B cell (primary cell): ENCODE measurements at regions not wholly inside any gene's neighbourhood (a gene's known extent, or its start where the extent isn't known, plus 50 kb on each side); places are given as distances from the start of the nearest gene placed in this dataset.

Experiments
- ATAC-seq: fragments of 200-7000 bp; cut with Tn5 transposase; one replicate; pipeline ENCODE4 v1.10.0; 2021; ENCODE audit warnings: low read depth, mild to moderate bottlenecking, moderate number of reproducible peaks, moderate library complexity
- CTCF ChIA-PET: fragments of 350-600 bp; sonication (Branson Sonifier 250); formaldehyde crosslinking; loops from one replicate; lab custom pipeline; 2021; ENCODE audit warnings: antibody characterized with exemption, inconsistent platforms; lab: Charles Lee
- POLR2A ChIA-PET: fragments of 350-600 bp; sonication (Branson Sonifier 250); formaldehyde crosslinking; loops from one replicate; lab custom pipeline; 2021; ENCODE audit warnings: antibody characterized with exemption; lab: Charles Lee
- DNase-seq: peaks from one replicate; pipeline ENCODE4 v3.0.0; 2013
- H2AFZ ChIP-seq: 2 replicates; pipeline ENCODE4 v1.6.1; 2012; ENCODE audit warnings: mild to moderate bottlenecking, low read depth, low read length; ENCODE audit not compliant: insufficient read depth, poor library complexity, severe bottlenecking
- H3K27ac ChIP-seq, 2 donors: 1 replicate in 1 of 2; 2 replicates in 1 of 2; pipeline ENCODE4 v1.5.1; 2012 to 2013; ENCODE audit warnings: low read length in 2 of 2, mild to moderate bottlenecking in 2 of 2, moderate library complexity in 1 of 2
- H3K27me3 ChIP-seq, 4 experiments: fragments of 200-600 bp in 1 of 4; sonication (generic) in 1 of 4; replicated peaks in 1 of 4; 1 replicate in 2 of 4; 2 replicates in 2 of 4; pipeline versions ENCODE4 v1.6.1 to v1.7.0; 2013 to 2016; ENCODE audit warnings: low read length in 3 of 4, mild to moderate bottlenecking in 2 of 4, mixed read lengths in 1 of 4, moderate library complexity in 1 of 4; ENCODE audit not compliant: insufficient read depth in 4 of 4, control insufficient read depth in 3 of 4; ENCODE audit errors: control extremely low read depth in 1 of 4
- H3K36me3 ChIP-seq, 2 experiments: replicated peaks in 1 of 2; 1 replicate in 1 of 2; 2 replicates in 1 of 2; pipeline versions ENCODE4 v1.6.1 to v1.7.1; 2013; ENCODE audit warnings: low read length in 1 of 2; ENCODE audit not compliant: insufficient read depth in 2 of 2, control insufficient read depth in 1 of 2; ENCODE audit errors: control extremely low read depth in 1 of 2, extremely low read depth in 1 of 2
- H3K4me1 ChIP-seq, 2 donors: fragments of 200-600 bp in 1 of 2; sonication (generic) in 1 of 2; 1 replicate in 1 of 2; 2 replicates in 1 of 2; pipeline versions ENCODE4 v1.5.1 to v1.6.1; 2013 to 2017; ENCODE audit warnings: low read length in 2 of 2; ENCODE audit not compliant: control insufficient read depth in 2 of 2, insufficient read depth in 2 of 2
- H3K4me2 ChIP-seq: replicated peaks from 2 replicates; pipeline ENCODE3; 2012; ENCODE audit warnings: mild to moderate bottlenecking, low read depth, low read length; ENCODE audit not compliant: poor library complexity, severe bottlenecking
- H3K4me3 ChIP-seq, 5 experiments: fragments of 200-600 bp in 1 of 5; sonication (generic) in 1 of 5; 1 replicate in 3 of 5; 2 replicates in 2 of 5; pipeline versions ENCODE4 v1.5.1 to v1.7.0; 2011 to 2016; ENCODE audit warnings: low read length in 4 of 5, mild to moderate bottlenecking in 4 of 5, low read depth in 2 of 5, control low read depth in 1 of 5, moderate library complexity in 1 of 5; ENCODE audit not compliant: insufficient read depth in 1 of 5; ENCODE audit errors: control extremely low read depth in 1 of 5, extremely low read depth in 1 of 5
- H3K79me2 ChIP-seq: fragments of 200-600 bp; sonication (generic); one replicate; pipeline ENCODE4 v1.6.0; 2016; ENCODE audit warnings: low read length; ENCODE audit not compliant: control insufficient read depth, insufficient read depth
- H3K9ac ChIP-seq: fragments of 200-600 bp; sonication (generic); 2 replicates; pipeline ENCODE4 v1.6.1; 2017; ENCODE audit warnings: mild to moderate bottlenecking, low read length, moderate library complexity
- H3K9me3 ChIP-seq, 3 donors: one replicate each; pipeline versions ENCODE4 v1.6.1 to v1.7.1; 2013; ENCODE audit warnings: low read length in 2 of 3; ENCODE audit not compliant: control insufficient read depth in 2 of 3, insufficient read depth in 1 of 3; ENCODE audit errors: control extremely low read depth in 1 of 3
- H4K20me1 ChIP-seq: 2 replicates; pipeline ENCODE4 v1.6.0; 2012; ENCODE audit warnings: mild to moderate bottlenecking, low read length; ENCODE audit not compliant: insufficient read depth, control insufficient read depth, poor library complexity, severe bottlenecking
- H3K27ac Mint-ChIP-seq: one replicate; pipeline ENCODE4 v1.8.0; 2021; ENCODE audit warnings: mixed read lengths
- H3K27me3 Mint-ChIP-seq: one replicate; pipeline ENCODE4 v1.8.0; 2021; ENCODE audit warnings: mixed read lengths
- H3K4me1 Mint-ChIP-seq: one replicate; pipeline ENCODE4 v1.8.0; 2021; ENCODE audit warnings: mixed read lengths
- H3K4me3 Mint-ChIP-seq: one replicate; pipeline ENCODE4 v1.8.0; 2021; ENCODE audit warnings: mixed read lengths
- H3K9me3 Mint-ChIP-seq: one replicate; pipeline ENCODE4 v1.8.0; 2022; ENCODE audit warnings: mixed read lengths; ENCODE audit not compliant: insufficient read depth
- EZH2 ChIP-seq: IDR thresholded peaks from 2 replicates; pipeline ENCODE4 v1.6.1; 2012; ENCODE audit warnings: borderline replicate concordance, low read depth, mild to moderate bottlenecking, moderate library complexity, low read length; ENCODE audit not compliant: insufficient read depth, poor library complexity, severe bottlenecking
- WGBS: methylation state at CpG from one replicate; pipeline ENCODE4 v1.1.5; 2013; ENCODE audit warnings: missing lambda C conversion rate; ENCODE audit not compliant: insufficient coverage; 5-methylcytosine and 5-hydroxymethylcytosine counted together
- intact Hi-C: fragments of 100-400 bp; cut with micrococcal nuclease; formaldehyde crosslinking; loops from one replicate; pipeline ENCODE4 v1.10.0; 2022
- TF ChIP-seq, protein P1 (sequence below): fragments of 200-600 bp; IDR thresholded peaks from one replicate; pipeline ENCODE4 v1.8.0; 2022; ENCODE audit warnings: antibody characterized with exemption, mild to moderate bottlenecking

DNA sequence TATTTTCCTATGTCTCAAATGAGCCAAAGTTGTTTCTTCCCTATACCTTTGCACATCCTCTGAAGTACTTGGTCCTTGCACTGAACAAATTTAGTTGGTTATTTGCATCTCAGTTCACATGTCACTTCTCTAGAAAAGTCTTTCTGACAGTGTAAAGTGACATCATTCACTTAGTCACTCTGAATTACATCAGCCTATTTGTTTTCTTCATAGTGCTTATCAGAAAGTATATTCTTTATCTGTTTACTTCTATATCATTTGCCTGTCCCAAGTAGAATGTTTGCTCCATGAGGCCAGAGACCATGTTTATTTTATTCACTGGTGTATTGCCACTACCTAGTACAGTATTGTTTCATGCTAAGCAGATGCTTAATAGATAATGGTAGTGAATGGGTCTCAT lies 173.7 kb downstream of the HNMT start:
- H3K9me3 ChIP-seq, result no peaks in the 10 kb centered on the region
- H3K27ac Mint-ChIP-seq, result no peak overlapping the region
- no peak overlapping the region for H3K9ac ChIP-seq
- ATAC-seq (no peak), DNase-seq (no peak)
- H4K20me1 ChIP-seq, result no peaks in the 10 kb centered on the region
- no peaks in the 10 kb centered on the region for H3K79me2 ChIP-seq
- no peak overlapping the region for H2AFZ ChIP-seq
- no peak overlapping the region for H3K4me2 ChIP-seq
- no peaks in the 10 kb centered on the region for H3K9me3 Mint-ChIP-seq
- ChIA-PET POLR2A (no interaction called here), CTCF (no interaction called here)
- no peaks in the 10 kb centered on the region for H3K27me3 Mint-ChIP-seq
- H3K4me3 Mint-ChIP-seq, result no peak overlapping the region
- TF ChIP-seq, protein P1, sequence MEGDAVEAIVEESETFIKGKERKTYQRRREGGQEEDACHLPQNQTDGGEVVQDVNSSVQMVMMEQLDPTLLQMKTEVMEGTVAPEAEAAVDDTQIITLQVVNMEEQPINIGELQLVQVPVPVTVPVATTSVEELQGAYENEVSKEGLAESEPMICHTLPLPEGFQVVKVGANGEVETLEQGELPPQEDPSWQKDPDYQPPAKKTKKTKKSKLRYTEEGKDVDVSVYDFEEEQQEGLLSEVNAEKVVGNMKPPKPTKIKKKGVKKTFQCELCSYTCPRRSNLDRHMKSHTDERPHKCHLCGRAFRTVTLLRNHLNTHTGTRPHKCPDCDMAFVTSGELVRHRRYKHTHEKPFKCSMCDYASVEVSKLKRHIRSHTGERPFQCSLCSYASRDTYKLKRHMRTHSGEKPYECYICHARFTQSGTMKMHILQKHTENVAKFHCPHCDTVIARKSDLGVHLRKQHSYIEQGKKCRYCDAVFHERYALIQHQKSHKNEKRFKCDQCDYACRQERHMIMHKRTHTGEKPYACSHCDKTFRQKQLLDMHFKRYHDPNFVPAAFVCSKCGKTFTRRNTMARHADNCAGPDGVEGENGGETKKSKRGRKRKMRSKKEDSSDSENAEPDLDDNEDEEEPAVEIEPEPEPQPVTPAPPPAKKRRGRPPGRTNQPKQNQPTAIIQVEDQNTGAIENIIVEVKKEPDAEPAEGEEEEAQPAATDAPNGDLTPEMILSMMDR, result no peak
- no peak for TF ChIP-seq EZH2
- intact Hi-C loops, result no loop called here
- no peak overlapping the region for H3K4me3 ChIP-seq
- no peaks in the 10 kb centered on the region for H3K36me3 ChIP-seq
- H3K4me1 Mint-ChIP-seq, result no peaks in the 10 kb centered on the region
- no peak overlapping the region for H3K27ac ChIP-seq
- H3K27me3 ChIP-seq, result no peaks in the 10 kb centered on the region
- no peaks in the 10 kb centered on the region for H3K4me1 ChIP-seq

DNA sequence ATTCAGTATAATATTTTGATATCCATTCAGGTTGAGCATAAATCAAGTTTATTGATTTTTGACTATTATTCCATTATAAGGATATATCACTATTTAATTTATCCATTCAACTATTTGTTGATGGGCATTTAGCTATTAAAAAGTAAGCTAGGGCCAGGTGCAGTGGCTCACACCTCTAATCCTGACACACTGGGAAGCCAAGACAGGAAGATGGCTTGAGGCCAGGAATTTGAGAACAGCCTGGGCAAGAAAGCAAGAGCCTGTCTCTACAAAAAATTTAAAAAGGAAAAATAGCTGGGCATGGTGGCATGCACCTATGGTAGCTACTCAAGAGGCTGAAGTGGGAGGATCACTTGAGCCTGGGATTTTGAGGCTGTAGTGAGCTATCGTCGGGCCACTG lies 183.5 kb downstream of the HNMT start:
- H3K4me1 ChIP-seq, result no peaks in the 10 kb centered on the region
- DNase-seq (no peak), ATAC-seq (no peak)
- no peak overlapping the region for H3K27ac Mint-ChIP-seq
- H3K79me2 ChIP-seq, result no peaks in the 10 kb centered on the region
- H3K9me3 ChIP-seq, result no peaks in the 10 kb centered on the region
- intact Hi-C loops, result no loop called here
- H3K4me2 ChIP-seq, result no peak overlapping the region
- H3K27me3 Mint-ChIP-seq, result no peaks in the 10 kb centered on the region
- H3K27ac ChIP-seq, result no peak overlapping the region
- H3K9me3 Mint-ChIP-seq, result no peaks in the 10 kb centered on the region
- WGBS, result 100% methylated on average over 2 of the region's 2 CpGs
- H4K20me1 ChIP-seq, result no peaks in the 10 kb centered on the region
- TF ChIP-seq, protein P1, result no peak
- TF ChIP-seq EZH2, result no peak
- H3K27me3 ChIP-seq, result no peaks in the 10 kb centered on the region
- no peak overlapping the region for H3K4me3 Mint-ChIP-seq
- no peak overlapping the region for H3K4me3 ChIP-seq
- H3K36me3 ChIP-seq, result no peaks in the 10 kb centered on the region
- ChIA-PET POLR2A (no interaction called here), CTCF (no interaction called here)
- no peaks in the 10 kb centered on the region for H3K4me1 Mint-ChIP-seq
- no peak overlapping the region for H3K9ac ChIP-seq
- no peak overlapping the region for H2AFZ ChIP-seq
